GM23338 (cell line): ENCODE measurements at regions not wholly inside any gene's neighbourhood (a gene's known extent, or its start where the extent isn't known, plus 50 kb on each side); places are given as distances from the start of the nearest gene placed in this dataset.

Experiments
- ATAC-seq: fragments of 200-7000 bp; cut with Tn5 transposase; 3 replicates; pipeline ENCODE4 v1.9.1; 2020
- DNase-seq: peaks from one replicate; pipeline ENCODE4 v3.0.0-alpha.2; 2015; ENCODE audit warnings: low spot score
- H2AFZ ChIP-seq: fragments of 200-600 bp; sonication (generic); 2 replicates; pipeline ENCODE4 v1.8.0; 2016; ENCODE audit warnings: antibody characterized with exemption, mild to moderate bottlenecking, moderate library complexity
- H3F3A ChIP-seq: fragments of 200-600 bp; sonication (generic); replicated peaks from 2 replicates; pipeline ENCODE4 v1.8.0; 2017; ENCODE audit warnings: antibody characterized with exemption, mixed run types, low read depth
- H3K27ac ChIP-seq: fragments of 200-600 bp; sonication (generic); 2 replicates; pipeline ENCODE4 v1.6.1; 2016; ENCODE audit warnings: low read depth
- H3K27me3 ChIP-seq: fragments of 200-600 bp; sonication (generic); 2 replicates; pipeline ENCODE4 v1.8.0; 2016; ENCODE audit warnings: mild to moderate bottlenecking, mixed run types, moderate library complexity; ENCODE audit not compliant: insufficient read depth
- H3K36me3 ChIP-seq: fragments of 200-600 bp; sonication (generic); 2 replicates; pipeline ENCODE4 v1.8.0; 2016; ENCODE audit warnings: mild to moderate bottlenecking; ENCODE audit not compliant: insufficient read depth
- H3K4me1 ChIP-seq: fragments of 200-600 bp; sonication (generic); 2 replicates; pipeline ENCODE4 v1.8.0; 2016; ENCODE audit warnings: mild to moderate bottlenecking, moderate library complexity; ENCODE audit not compliant: insufficient read depth
- H3K4me2 ChIP-seq: fragments of 200-600 bp; sonication (generic); 2 replicates; pipeline ENCODE4 v1.7.1; 2017; ENCODE audit warnings: mixed run types
- H3K4me3 ChIP-seq: fragments of 200-600 bp; sonication (generic); 2 replicates; pipeline ENCODE4 v1.6.1; 2016; ENCODE audit warnings: mixed run types
- H3K79me2 ChIP-seq: fragments of 200-600 bp; sonication (generic); replicated peaks from 2 replicates; pipeline ENCODE4 v1.8.0; 2017; ENCODE audit warnings: mild to moderate bottlenecking; ENCODE audit not compliant: insufficient read depth
- H3K9me2 ChIP-seq: fragments of 200-600 bp; sonication (generic); 2 replicates; pipeline ENCODE4 v1.8.0; 2017; ENCODE audit not compliant: insufficient read depth
- H4K20me1 ChIP-seq: fragments of 200-600 bp; sonication (generic); replicated peaks from 2 replicates; pipeline ENCODE4 v1.8.0; 2017; ENCODE audit warnings: mild to moderate bottlenecking; ENCODE audit not compliant: insufficient read depth
- H3K27ac Mint-ChIP-seq: 2 replicates; pipeline ENCODE4 v1.8.0; 2020; ENCODE audit warnings: inconsistent platforms, mild to moderate bottlenecking, moderate library complexity, mixed read lengths
- H3K27me3 Mint-ChIP-seq: 3 replicates; pipeline ENCODE4 v1.8.0; 2022; ENCODE audit warnings: low read depth, mild to moderate bottlenecking, moderate library complexity, mixed read lengths, inconsistent platforms; ENCODE audit not compliant: insufficient read depth, poor library complexity
- H3K36me3 Mint-ChIP-seq: 3 replicates; pipeline ENCODE4 v1.8.0; 2021; ENCODE audit warnings: low read depth, mild to moderate bottlenecking, inconsistent platforms, moderate library complexity, mixed read lengths
- H3K4me1 Mint-ChIP-seq: 3 replicates; pipeline ENCODE4 v1.8.0; 2020; ENCODE audit warnings: mild to moderate bottlenecking, inconsistent platforms, mixed read lengths
- H3K4me3 Mint-ChIP-seq: 3 replicates; pipeline ENCODE4 v1.8.0; 2021; ENCODE audit warnings: moderate library complexity, mild to moderate bottlenecking, inconsistent platforms, mixed read lengths
- H3K9me3 Mint-ChIP-seq: 3 replicates; pipeline ENCODE4 v1.8.0; 2020; ENCODE audit warnings: moderate library complexity, mild to moderate bottlenecking, inconsistent platforms, mixed read lengths
- CREB1 ChIP-seq: fragments of 250-450 bp; sonication (Bioruptor Pico); IDR thresholded peaks from 2 replicates; pipeline ENCODE4 v1.5.0; 2020; ENCODE audit warnings: low read depth, mild to moderate bottlenecking, moderate library complexity
- EZH2 ChIP-seq: fragments of 200-600 bp; sonication (generic); IDR thresholded peaks from one replicate; pipeline ENCODE4 v1.8.0; 2017; ENCODE audit warnings: antibody characterized with exemption, mild to moderate bottlenecking, low read depth; ENCODE audit not compliant: unreplicated experiment
- EZH2phosphoT487 ChIP-seq: fragments of 200-600 bp; sonication (generic); IDR thresholded peaks from one replicate; pipeline ENCODE4 v1.8.1; 2018; ENCODE audit warnings: antibody characterized with exemption; ENCODE audit not compliant: unreplicated experiment
- JUNB ChIP-seq: IDR thresholded peaks from one replicate; pipeline ENCODE4 v1.6.1; 2016; ENCODE audit warnings: antibody characterized with exemption; ENCODE audit not compliant: unreplicated experiment
- NANOG ChIP-seq: IDR thresholded peaks from 2 replicates; pipeline ENCODE4 v1.6.1; 2016; ENCODE audit warnings: antibody characterized with exemption, borderline replicate concordance
- REST ChIP-seq: IDR thresholded peaks from one replicate; pipeline ENCODE4 v1.6.1; 2018; ENCODE audit warnings: antibody characterized with exemption; ENCODE audit not compliant: unreplicated experiment
- STAT1 ChIP-seq: IDR thresholded peaks from one replicate; pipeline ENCODE4 v1.6.1; 2016; ENCODE audit warnings: antibody characterized with exemption; ENCODE audit not compliant: unreplicated experiment
- ZNF331 ChIP-seq: fragments of 250-450 bp; sonication (Bioruptor Pico); IDR thresholded peaks from 2 replicates; pipeline ENCODE4 v1.5.0; 2020; ENCODE audit warnings: low read depth, mild to moderate bottlenecking, moderate library complexity
- TF ChIP-seq, protein P1 (sequence below): fragments of 250-450 bp; sonication (Bioruptor Pico); IDR thresholded peaks from 2 replicates; pipeline ENCODE4 v1.5.0; 2020; ENCODE audit warnings: mild to moderate bottlenecking, moderate library complexity

- Mint-ChIP-seq H3K36me3 (no peaks in the 10 kb centered on the region), H3K27me3 (peaks cover 4% of the 10 kb centered on the region), H3K9me3 (peaks cover 12% of the 10 kb centered on the region), H3K4me1 (no peaks in the 10 kb centered on the region; the same call in 2 of the 3 replicates), H3K27ac (no peak overlapping the region), H3K4me3 (no peak overlapping the region)
- Histone ChIP-seq H2AFZ (no peak overlapping the region), H3K27ac (no peak overlapping the region), H3K4me3 (no peak overlapping the region), H3K79me2 (no peaks in the 10 kb centered on the region), H3F3A (no peaks in the 10 kb centered on the region), H3K27me3 (no peaks in the 10 kb centered on the region), H4K20me1 (no peaks in the 10 kb centered on the region), H3K4me1 (no peaks in the 10 kb centered on the region), H3K4me2 (no peak overlapping the region), H3K36me3 (no peaks in the 10 kb centered on the region), H3K9me2 (no peaks in the 10 kb centered on the region)
- TF ChIP-seq, protein P1, sequence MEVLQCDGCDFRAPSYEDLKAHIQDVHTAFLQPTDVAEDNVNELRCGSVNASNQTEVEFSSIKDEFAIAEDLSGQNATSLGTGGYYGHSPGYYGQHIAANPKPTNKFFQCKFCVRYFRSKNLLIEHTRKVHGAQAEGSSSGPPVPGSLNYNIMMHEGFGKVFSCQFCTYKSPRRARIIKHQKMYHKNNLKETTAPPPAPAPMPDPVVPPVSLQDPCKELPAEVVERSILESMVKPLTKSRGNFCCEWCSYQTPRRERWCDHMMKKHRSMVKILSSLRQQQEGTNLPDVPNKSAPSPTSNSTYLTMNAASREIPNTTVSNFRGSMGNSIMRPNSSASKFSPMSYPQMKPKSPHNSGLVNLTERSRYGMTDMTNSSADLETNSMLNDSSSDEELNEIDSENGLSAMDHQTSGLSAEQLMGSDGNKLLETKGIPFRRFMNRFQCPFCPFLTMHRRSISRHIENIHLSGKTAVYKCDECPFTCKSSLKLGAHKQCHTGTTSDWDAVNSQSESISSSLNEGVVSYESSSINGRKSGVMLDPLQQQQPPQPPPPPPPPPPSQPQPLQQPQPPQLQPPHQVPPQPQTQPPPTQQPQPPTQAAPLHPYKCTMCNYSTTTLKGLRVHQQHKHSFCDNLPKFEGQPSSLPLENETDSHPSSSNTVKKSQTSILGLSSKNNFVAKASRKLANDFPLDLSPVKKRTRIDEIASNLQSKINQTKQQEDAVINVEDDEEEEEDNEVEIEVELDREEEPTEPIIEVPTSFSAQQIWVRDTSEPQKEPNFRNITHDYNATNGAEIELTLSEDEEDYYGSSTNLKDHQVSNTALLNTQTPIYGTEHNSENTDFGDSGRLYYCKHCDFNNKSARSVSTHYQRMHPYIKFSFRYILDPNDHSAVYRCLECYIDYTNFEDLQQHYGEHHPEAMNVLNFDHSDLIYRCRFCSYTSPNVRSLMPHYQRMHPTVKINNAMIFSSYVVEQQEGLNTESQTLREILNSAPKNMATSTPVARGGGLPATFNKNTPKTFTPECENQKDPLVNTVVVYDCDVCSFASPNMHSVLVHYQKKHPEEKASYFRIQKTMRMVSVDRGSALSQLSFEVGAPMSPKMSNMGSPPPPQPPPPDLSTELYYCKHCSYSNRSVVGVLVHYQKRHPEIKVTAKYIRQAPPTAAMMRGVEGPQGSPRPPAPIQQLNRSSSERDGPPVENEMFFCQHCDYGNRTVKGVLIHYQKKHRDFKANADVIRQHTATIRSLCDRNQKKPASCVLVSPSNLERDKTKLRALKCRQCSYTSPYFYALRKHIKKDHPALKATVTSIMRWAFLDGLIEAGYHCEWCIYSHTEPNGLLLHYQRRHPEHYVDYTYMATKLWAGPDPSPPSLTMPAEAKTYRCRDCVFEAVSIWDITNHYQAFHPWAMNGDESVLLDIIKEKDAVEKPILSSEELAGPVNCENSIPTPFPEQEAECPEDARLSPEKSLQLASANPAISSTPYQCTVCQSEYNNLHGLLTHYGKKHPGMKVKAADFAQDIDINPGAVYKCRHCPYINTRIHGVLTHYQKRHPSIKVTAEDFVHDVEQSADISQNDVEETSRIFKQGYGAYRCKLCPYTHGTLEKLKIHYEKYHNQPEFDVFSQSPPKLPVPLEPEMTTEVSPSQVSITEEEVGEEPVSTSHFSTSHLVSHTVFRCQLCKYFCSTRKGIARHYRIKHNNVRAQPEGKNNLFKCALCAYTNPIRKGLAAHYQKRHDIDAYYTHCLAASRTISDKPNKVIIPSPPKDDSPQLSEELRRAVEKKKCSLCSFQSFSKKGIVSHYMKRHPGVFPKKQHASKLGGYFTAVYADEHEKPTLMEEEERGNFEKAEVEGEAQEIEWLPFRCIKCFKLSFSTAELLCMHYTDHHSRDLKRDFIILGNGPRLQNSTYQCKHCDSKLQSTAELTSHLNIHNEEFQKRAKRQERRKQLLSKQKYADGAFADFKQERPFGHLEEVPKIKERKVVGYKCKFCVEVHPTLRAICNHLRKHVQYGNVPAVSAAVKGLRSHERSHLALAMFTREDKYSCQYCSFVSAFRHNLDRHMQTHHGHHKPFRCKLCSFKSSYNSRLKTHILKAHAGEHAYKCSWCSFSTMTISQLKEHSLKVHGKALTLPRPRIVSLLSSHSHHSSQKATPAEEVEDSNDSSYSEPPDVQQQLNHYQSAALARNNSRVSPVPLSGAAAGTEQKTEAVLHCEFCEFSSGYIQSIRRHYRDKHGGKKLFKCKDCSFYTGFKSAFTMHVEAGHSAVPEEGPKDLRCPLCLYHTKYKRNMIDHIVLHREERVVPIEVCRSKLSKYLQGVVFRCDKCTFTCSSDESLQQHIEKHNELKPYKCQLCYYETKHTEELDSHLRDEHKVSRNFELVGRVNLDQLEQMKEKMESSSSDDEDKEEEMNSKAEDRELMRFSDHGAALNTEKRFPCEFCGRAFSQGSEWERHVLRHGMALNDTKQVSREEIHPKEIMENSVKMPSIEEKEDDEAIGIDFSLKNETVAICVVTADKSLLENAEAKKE, result no peak
- TF ChIP-seq ZNF331 (no peak), CREB1 (CRISPR knock-in tag) (no peak), JUNB (no peak), NANOG (no peak), EZH2 (no peak), REST (no peak), STAT1 (no peak), EZH2phosphoT487 (no peak)
- DNase-seq (no peak), ATAC-seq (no peak)
These were observed 164.1 kb downstream of the RPS24 start for GRCh38 chr10:78197628-78198272.
